H9 (cell line): ENCODE measurements at regions not wholly inside any gene's neighbourhood (a gene's known extent, or its start where the extent isn't known, plus 50 kb on each side); places are given as distances from the start of the nearest gene placed in this dataset.

Experiments
- DNase-seq: peaks from one replicate; pipeline ENCODE4 v3.0.0-alpha.2; 2017
- H2AFZ ChIP-seq: one replicate; pipeline ENCODE4 v1.6.1; 2013; ENCODE audit warnings: mild to moderate bottlenecking, low read length, control low read depth, moderate library complexity
- H2AK5ac ChIP-seq: 2 replicates; pipeline ENCODE4 v1.6.1; 2013; ENCODE audit warnings: low read length, control low read depth, mixed read lengths; ENCODE audit not compliant: insufficient read length
- H2BK120ac ChIP-seq: one replicate; pipeline ENCODE4 v1.6.1; 2013; ENCODE audit warnings: low read depth, mild to moderate bottlenecking, low read length, control low read depth, inconsistent platforms; ENCODE audit not compliant: poor library complexity, severe bottlenecking
- H2BK12ac ChIP-seq: 2 replicates; pipeline ENCODE4 v1.6.1; 2013; ENCODE audit warnings: low read length, control low read depth, mixed read lengths, low read depth; ENCODE audit not compliant: insufficient read length
- H2BK15ac ChIP-seq: 2 replicates; pipeline ENCODE4 v1.6.1; 2013; ENCODE audit warnings: low read depth, low read length, control low read depth
- H2BK20ac ChIP-seq: one replicate; pipeline ENCODE4 v1.6.1; 2013; ENCODE audit warnings: low read depth, mild to moderate bottlenecking, low read length, control low read depth, inconsistent platforms; ENCODE audit not compliant: poor library complexity, severe bottlenecking
- H2BK5ac ChIP-seq: 2 replicates; pipeline ENCODE4 v1.6.1; 2013; ENCODE audit warnings: low read length, control low read depth, mixed read lengths; ENCODE audit not compliant: insufficient read length
- H3K14ac ChIP-seq: 2 replicates; pipeline ENCODE4 v1.6.1; 2013; ENCODE audit warnings: low read length, control low read depth; ENCODE audit not compliant: insufficient read depth
- H3K18ac ChIP-seq: 2 replicates; pipeline ENCODE4 v1.6.1; 2013; ENCODE audit warnings: low read depth, mild to moderate bottlenecking, mixed read lengths, low read length, control low read depth; ENCODE audit not compliant: insufficient read length
- H3K23ac ChIP-seq: 2 replicates; pipeline ENCODE4 v1.6.1; 2013; ENCODE audit warnings: low read length, control low read depth, mixed read lengths, low read depth; ENCODE audit not compliant: insufficient read length
- H3K23me2 ChIP-seq: 2 replicates; pipeline ENCODE4 v1.6.1; 2013; ENCODE audit warnings: low read depth, mild to moderate bottlenecking, mixed read lengths, low read length, control low read depth; ENCODE audit not compliant: insufficient read length, poor library complexity, severe bottlenecking
- H3K27ac ChIP-seq: 2 replicates; pipeline ENCODE4 v1.5.1; 2013; ENCODE audit warnings: low read length, control low read depth, mixed read lengths, low read depth; ENCODE audit not compliant: insufficient read length
- H3K27me3 ChIP-seq: 2 replicates; pipeline ENCODE4 v1.6.1; 2013; ENCODE audit warnings: low read length, control low read depth, inconsistent platforms; ENCODE audit not compliant: insufficient read depth
- H3K4ac ChIP-seq: 2 replicates; pipeline ENCODE4 v1.6.1; 2013; ENCODE audit warnings: low read depth, mild to moderate bottlenecking, control low read depth, inconsistent platforms, low read length, moderate library complexity
- H3K4me1 ChIP-seq: 2 replicates; pipeline ENCODE4 v1.6.1; 2013; ENCODE audit warnings: low read length, control low read depth, inconsistent platforms; ENCODE audit not compliant: insufficient read depth
- H3K4me2 ChIP-seq: 2 replicates; pipeline ENCODE4 v1.6.1; 2013; ENCODE audit warnings: low read length, control low read depth, mixed read lengths; ENCODE audit not compliant: insufficient read length, insufficient read depth
- H3K56ac ChIP-seq: 2 replicates; pipeline ENCODE4 v1.6.1; 2013; ENCODE audit warnings: low read depth, mild to moderate bottlenecking, mixed read lengths, low read length, control low read depth; ENCODE audit not compliant: insufficient read length
- H3K79me1 ChIP-seq: 2 replicates; pipeline ENCODE4 v1.6.1; 2013; ENCODE audit warnings: low read depth, mild to moderate bottlenecking, moderate library complexity, low read length, control low read depth, inconsistent platforms; ENCODE audit not compliant: insufficient read depth, poor library complexity, severe bottlenecking
- H3K79me2 ChIP-seq: 2 replicates; pipeline ENCODE4 v1.6.1; 2013; ENCODE audit warnings: low read length, control low read depth, inconsistent platforms; ENCODE audit not compliant: insufficient read depth
- H3K9ac ChIP-seq: 2 replicates; pipeline ENCODE4 v1.6.1; 2013; ENCODE audit warnings: low read length, control low read depth, mixed read lengths; ENCODE audit not compliant: insufficient read length; ENCODE audit errors: extremely low read depth
- H3K9me3 ChIP-seq: one replicate; pipeline ENCODE4 v1.6.1; 2013; ENCODE audit warnings: low read depth, low read length, inconsistent platforms; ENCODE audit not compliant: control insufficient read depth
- H3T11ph ChIP-seq: one replicate; pipeline ENCODE4 v1.6.1; 2013; ENCODE audit warnings: mild to moderate bottlenecking, low read length, control low read depth, inconsistent platforms
- H4K20me1 ChIP-seq: one replicate; pipeline ENCODE4 v1.6.1; 2013; ENCODE audit not compliant: control insufficient read depth, insufficient read length, insufficient read depth
- H4K5ac ChIP-seq: 2 replicates; pipeline ENCODE4 v1.6.1; 2013; ENCODE audit warnings: low read depth, mild to moderate bottlenecking, mixed read lengths, low read length, control low read depth; ENCODE audit not compliant: insufficient read length
- H4K8ac ChIP-seq: replicated peaks from 2 replicates; pipeline ENCODE4 v1.6.1; 2013; ENCODE audit warnings: low read length, control low read depth, mixed read lengths, low read depth; ENCODE audit not compliant: insufficient read length
- H4K91ac ChIP-seq: 2 replicates; pipeline ENCODE4 v1.6.1; 2013; ENCODE audit warnings: low read depth, mild to moderate bottlenecking, moderate library complexity, mixed read lengths, low read length, control low read depth; ENCODE audit not compliant: insufficient read length
- H3K27ac Mint-ChIP-seq, 3 experiments: 2 replicates in 2 of 3; 3 replicates in 1 of 3; pipeline ENCODE4 v1.8.0; 2020 to 2021; ENCODE audit warnings: mixed read lengths in 3 of 3, mild to moderate bottlenecking in 1 of 3, moderate library complexity in 1 of 3
- H3K27me3 Mint-ChIP-seq: 2 replicates; pipeline ENCODE4 v1.8.0; 2021; ENCODE audit warnings: low read depth, mild to moderate bottlenecking, moderate library complexity, mixed read lengths
- H3K36me3 Mint-ChIP-seq, 3 experiments: 2 replicates in 2 of 3; 3 replicates in 1 of 3; pipeline ENCODE4 v1.8.0; 2020 to 2021; ENCODE audit warnings: low read depth in 3 of 3, mixed read lengths in 3 of 3; ENCODE audit not compliant: insufficient read depth in 1 of 3
- H3K4me1 Mint-ChIP-seq, 2 experiments: 2 replicates each; pipeline ENCODE4 v1.8.0; 2020; ENCODE audit warnings: mixed read lengths in 2 of 2
- H3K4me3 Mint-ChIP-seq, 2 experiments: 2 replicates in 1 of 2; 3 replicates in 1 of 2; pipeline ENCODE4 v1.8.0; 2020 to 2021; ENCODE audit warnings: mild to moderate bottlenecking in 2 of 2, mixed read lengths in 2 of 2, moderate library complexity in 1 of 2
- H3K9me3 Mint-ChIP-seq, 2 experiments: 2 replicates in 1 of 2; 3 replicates in 1 of 2; pipeline ENCODE4 v1.8.0; 2020; ENCODE audit warnings: mild to moderate bottlenecking in 2 of 2, mixed read lengths in 2 of 2, moderate library complexity in 1 of 2
- CTCF ChIP-seq: fragments of 200-600 bp; sonication (generic); conservative IDR thresholded peaks from 3 replicates; pipeline ENCODE4 v1.8.0; 2021; ENCODE audit warnings: antibody characterized with exemption, mild to moderate bottlenecking
- WGBS: extraction: QIAGEN DNeasy Blood & Tissue Kit; methylation state at CpG from one replicate; pipeline ENCODE4 v1.1.7; 2013; ENCODE audit warnings: missing lambda C conversion rate, low lambda C conversion rate, mixed read lengths; ENCODE audit not compliant: insufficient read length; ENCODE audit errors: extremely low coverage; 5-methylcytosine and 5-hydroxymethylcytosine counted together

GRCh38 chr4:55732864-55733263 is 86.7 kb upstream of the EXOC1L start:
- no peak overlapping the region for H3K4me3 Mint-ChIP-seq
- H3K36me3 Mint-ChIP-seq: no peaks in the 10 kb centered on the region
- Histone ChIP-seq H3K18ac (no peak overlapping the region), H4K5ac (no peak overlapping the region), H3K9ac (no peak overlapping the region), H3K14ac (no peak overlapping the region), H3K79me2 (no peaks in the 10 kb centered on the region), H3K27ac (no peak overlapping the region), H3T11ph (no peak overlapping the region), H3K4me1 (no peaks in the 10 kb centered on the region; the same call in 1 of the 2 replicates), H3K23me2 (no peaks in the 10 kb centered on the region), H3K56ac (no peak overlapping the region), H3K4ac (no peak overlapping the region), H2BK120ac (no peak overlapping the region), H3K27me3 (no peaks in the 10 kb centered on the region; the same call in 1 of the 2 replicates), H3K23ac (no peak overlapping the region), H3K4me2 (no peak overlapping the region), H2BK20ac (no peak overlapping the region), H2AK5ac (no peak overlapping the region), H4K91ac (no peak overlapping the region), H4K20me1 (no peaks in the 10 kb centered on the region), H2BK12ac (no peak overlapping the region), H2BK5ac (no peak overlapping the region), H4K8ac (no peak overlapping the region), H3K79me1 (no peaks in the 10 kb centered on the region), H2AFZ (no peak overlapping the region), H3K9me3 (no peaks in the 10 kb centered on the region), H2BK15ac (no peak overlapping the region)
- no peak for DNase-seq
- no peak for TF ChIP-seq CTCF
- H3K27me3 Mint-ChIP-seq: no peaks in the 10 kb centered on the region
- WGBS: no CpG with 5 or more reads among the region's 3 CpGs
- H3K27ac Mint-ChIP-seq: no peak overlapping the region
- peaks cover 2 to 3% of the 10 kb centered on the region in 2 experiments; a peak in 3 of 5 replicates for H3K9me3 Mint-ChIP-seq
- peaks cover 0 to 2% of the 10 kb centered on the region in 2 experiments; a peak in 2 of 4 replicates for H3K4me1 Mint-ChIP-seq
